NCI-H2196 treated with DMSO at 0.1 percent for 48 hours (cell line): ENCODE measurements at regions not wholly inside any gene's neighbourhood (a gene's known extent, or its start where the extent isn't known, plus 50 kb on each side); places are given as distances from the start of the nearest gene placed in this dataset.
"Not testable (repeated sequence)": the region's sequence is repeated elsewhere in the genome, so short reads cannot be mapped to it uniquely, and the experiment has no call there.

Source experiments
- DNase-seq: peaks from one replicate; lab custom pipeline; 2025; ENCODE audit not compliant: unreplicated experiment; lab: John Stamatoyannopoulos, UW

- no peak for DNase-seq
These were observed 398.1 kb downstream of the TNS1 start for GRCh38 chr2:217604527-217605194.

GRCh38 chr2:217601601-217602000 lies 401.2 kb downstream of the TNS1 start:
- DNase-seq: no peak

GRCh38 chr2:217599906-217600305 lies 402.9 kb downstream of the TNS1 start:
- no peak for DNase-seq

- no peak for DNase-seq
These were observed 405.1 kb downstream of the TNS1 start for GRCh38 chr2:217597681-217598080.

GRCh38 chr2:217597145-217597544 lies 405.6 kb downstream of the TNS1 start:
- no peak for DNase-seq

GRCh38 chr2:217593732-217594131 lies 409.1 kb downstream of the TNS1 start:
- no peak for DNase-seq

- DNase-seq: no peak
These were observed 414.5 kb downstream of the TNS1 start for GRCh38 chr2:217588266-217588665.

- DNase-seq: no peak
These were observed 417.4 kb downstream of the TNS1 start for GRCh38 chr2:217585362-217585761.

GRCh38 chr2:217580407-217580806 lies 422.4 kb downstream of the TNS1 start:
- DNase-seq: not testable (repeated sequence)

GRCh38 chr2:217573571-217573970 lies 429.2 kb downstream of the TNS1 start:
- no peak for DNase-seq

- no peak for DNase-seq
These were observed 432.4 kb downstream of the TNS1 start for GRCh38 chr2:217570394-217570793.

GRCh38 chr2:217568289-217568971 lies 434.4 kb downstream of the TNS1 start:
- no peak for DNase-seq

GRCh38 chr2:217563565-217563964 lies 439.2 kb downstream of the TNS1 start:
- DNase-seq: no peak

- DNase-seq: no peak
These were observed 439.8 kb downstream of the TNS1 start for GRCh38 chr2:217562871-217563480.

- no peak for DNase-seq
These were observed 443.7 kb downstream of the TNS1 start for GRCh38 chr2:217559084-217559483.

GRCh38 chr2:217555081-217555876 lies 447.5 kb downstream of the TNS1 start:
- DNase-seq: no peak

- no peak for DNase-seq
These were observed 449.1 kb downstream of the TNS1 start for GRCh38 chr2:217553679-217554078.

- no peak for DNase-seq
These were observed 449.6 kb downstream of the TNS1 start for GRCh38 chr2:217553202-217553601.

GRCh38 chr2:217552081-217552480 lies 450.7 kb downstream of the TNS1 start:
- DNase-seq: no peak

- no peak for DNase-seq
These were observed 451.4 kb downstream of the TNS1 start for GRCh38 chr2:217551252-217551899.

- DNase-seq: no peak
These were observed 463.7 kb downstream of the TNS1 start for GRCh38 chr2:217539126-217539525.
